Hematopoietic multipotent progenitor cell treated with erythropoietin and hydrocortisone succinate and interleukin-3 and kit ligand, for 15 days (in vitro differentiated cells): ENCODE measurements at regions not wholly inside any gene's neighbourhood (a gene's known extent, or its start where the extent isn't known, plus 50 kb on each side); places are given as distances from the start of the nearest gene placed in this dataset.
"Not testable (repeated sequence)": the region's sequence is repeated elsewhere in the genome, so short reads cannot be mapped to it uniquely, and the experiment has no call there.

ENCODE experiments used
- DNase-seq: peaks from one replicate; pipeline ENCODE4 v3.0.0-alpha.2; 2015; ENCODE audit warnings: low spot score

- no peak for DNase-seq
Measured at GRCh38 chr10:3955955-3956617, 171.1 kb upstream of the KLF6 start.

DNA sequence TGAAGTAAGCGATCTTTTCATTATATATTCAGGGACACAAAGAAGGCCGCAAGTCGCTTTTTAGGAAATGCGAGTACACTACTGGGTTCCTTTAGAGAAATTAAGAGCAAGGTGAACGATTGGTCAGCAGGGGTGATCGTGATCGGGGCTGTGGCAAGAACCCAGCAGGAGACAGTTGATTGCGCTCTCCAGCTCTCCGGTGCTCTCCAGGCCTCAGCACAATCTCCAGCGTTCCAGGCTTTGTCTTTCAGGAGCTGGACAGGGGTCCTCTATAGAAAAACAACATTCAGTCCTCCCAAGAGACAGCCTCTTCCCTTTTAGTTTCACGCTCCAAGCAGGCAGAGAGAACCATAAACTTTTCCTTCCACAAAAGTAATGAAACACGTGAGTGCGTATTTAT is 170.5 kb upstream of the KLF6 start:
- DNase-seq, result no peak

- DNase-seq, result no peak
Measured at GRCh38 chr10:3954615-3955014, 169.6 kb upstream of the KLF6 start.

GRCh38 chr10:3954007-3954406 is 169.0 kb upstream of the KLF6 start:
- not testable (repeated sequence) for DNase-seq

DNA sequence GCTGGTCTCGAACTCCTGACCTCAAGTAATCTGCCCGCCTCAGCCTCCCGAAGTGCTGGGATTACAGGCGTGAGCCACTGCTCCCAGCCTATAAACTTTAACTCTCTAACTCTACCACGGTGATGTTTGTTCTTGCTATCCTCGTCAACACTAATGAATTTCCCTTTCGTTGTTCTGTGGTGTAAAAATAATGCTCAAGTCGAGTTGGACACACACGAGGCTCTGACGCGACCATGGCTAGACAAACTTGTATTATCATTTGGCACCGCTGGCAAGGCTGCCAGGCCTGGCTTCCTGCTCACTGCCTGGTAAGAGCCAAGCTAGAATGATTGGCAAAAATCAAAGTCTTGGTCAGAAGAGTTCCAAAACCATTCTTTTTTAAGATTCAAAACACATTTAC is 167.0 kb upstream of the KLF6 start:
- no peak for DNase-seq

GRCh38 chr10:3950676-3951275 is 165.8 kb upstream of the KLF6 start:
- DNase-seq, result no peak

DNA sequence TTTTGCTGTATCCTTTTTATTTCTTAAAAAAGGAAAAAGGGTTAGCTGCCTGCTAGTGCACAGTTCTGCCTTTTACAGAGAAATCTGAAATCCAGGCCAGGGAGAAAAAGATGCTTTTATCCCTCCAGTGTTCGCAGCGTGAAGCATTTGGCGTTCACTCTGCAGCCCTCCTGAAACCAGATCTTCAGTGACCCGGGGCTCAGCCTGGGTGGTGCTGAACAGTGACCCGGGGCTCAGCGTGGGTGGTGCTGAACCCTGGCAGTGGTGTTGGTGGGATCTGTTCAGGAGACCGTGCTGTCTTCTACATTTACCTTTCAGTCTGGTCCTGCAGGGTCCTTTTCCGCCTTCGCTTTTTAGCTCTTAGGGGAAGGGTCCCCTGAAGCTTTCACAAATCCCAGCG is 164.7 kb upstream of the KLF6 start:
- no peak for DNase-seq

DNA sequence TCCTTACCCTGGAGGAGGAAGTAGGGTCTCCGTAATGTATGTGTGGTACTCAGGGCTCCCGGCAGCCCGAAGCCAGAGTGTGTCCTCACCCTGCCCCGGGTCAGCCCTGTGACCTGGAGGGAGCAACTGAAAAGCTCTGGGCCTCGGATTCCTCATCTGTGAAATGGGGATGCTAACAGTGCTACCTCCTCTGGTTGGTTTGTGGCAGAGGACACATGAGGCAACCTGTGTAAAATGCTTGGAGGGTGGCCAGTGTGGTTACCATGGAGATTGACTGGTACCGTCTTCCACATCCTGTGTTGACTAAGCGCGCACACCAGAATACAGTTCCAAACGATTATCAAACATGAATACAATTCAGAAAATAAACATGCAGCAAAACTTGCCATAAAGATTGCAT is 163.8 kb upstream of the KLF6 start:
- DNase-seq, result no peak

- no peak for DNase-seq
Measured at GRCh38 chr10:3946234-3947229, 161.5 kb upstream of the KLF6 start.

- no peak for DNase-seq
Measured at GRCh38 chr10:3945026-3945425, 160.0 kb upstream of the KLF6 start.

- no peak for DNase-seq
Measured at GRCh38 chr10:3944591-3944990, 159.6 kb upstream of the KLF6 start.

DNA sequence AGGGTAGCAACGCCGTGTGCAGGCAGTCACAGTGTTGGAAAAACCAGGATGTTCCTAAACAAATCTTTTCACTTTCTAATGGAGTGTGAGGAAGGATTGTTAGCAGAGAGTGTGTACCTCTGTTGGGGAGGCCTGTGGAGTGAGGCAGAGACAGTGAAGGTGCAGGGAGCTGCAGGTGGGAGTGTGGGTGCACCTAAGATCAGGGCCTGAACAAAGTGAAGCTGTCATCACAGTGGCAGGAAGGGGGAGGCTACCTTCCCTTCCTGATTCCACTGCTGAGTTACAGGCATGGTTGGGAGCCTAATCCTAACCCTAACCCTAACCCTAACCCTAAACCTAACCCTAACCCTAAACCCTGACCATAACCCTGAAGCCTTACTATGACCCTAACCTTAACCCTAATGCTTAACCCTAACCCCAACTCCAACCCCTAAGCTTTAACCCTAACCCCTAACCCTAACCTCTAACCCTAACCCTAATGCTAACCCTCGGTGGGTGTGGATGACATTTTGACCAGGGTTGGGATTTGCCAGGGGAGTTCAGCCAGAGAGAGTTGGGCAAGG is 158.8 kb upstream of the KLF6 start:
- no peak for DNase-seq

DNA sequence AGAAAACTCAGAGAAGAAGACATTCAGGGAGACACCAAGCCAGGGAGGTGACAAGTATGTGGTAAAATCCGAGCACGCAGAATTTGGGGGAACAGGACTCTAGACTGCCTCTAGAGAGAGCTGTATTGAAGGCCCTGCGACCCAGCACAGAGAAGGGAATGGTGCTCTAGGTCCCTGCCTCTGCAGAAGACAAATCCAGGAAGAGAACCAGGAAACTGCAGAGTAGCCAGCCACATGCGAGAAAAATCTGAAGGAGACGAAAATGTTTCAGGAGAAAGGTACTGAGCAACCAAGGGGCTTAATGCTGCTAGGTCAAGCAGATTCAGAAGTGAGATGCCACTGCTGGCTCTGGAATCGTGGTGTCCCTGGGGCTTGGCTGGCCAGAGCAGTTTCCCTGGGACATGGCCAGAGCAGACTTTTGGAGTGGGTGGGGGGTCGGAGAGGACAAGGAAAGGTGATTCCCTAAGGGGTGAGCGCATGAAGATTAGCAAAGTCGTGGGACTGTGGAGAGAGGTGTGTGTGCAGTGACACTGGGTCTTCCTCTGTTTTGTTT is 158.0 kb upstream of the KLF6 start:
- DNase-seq, result no peak

DNA sequence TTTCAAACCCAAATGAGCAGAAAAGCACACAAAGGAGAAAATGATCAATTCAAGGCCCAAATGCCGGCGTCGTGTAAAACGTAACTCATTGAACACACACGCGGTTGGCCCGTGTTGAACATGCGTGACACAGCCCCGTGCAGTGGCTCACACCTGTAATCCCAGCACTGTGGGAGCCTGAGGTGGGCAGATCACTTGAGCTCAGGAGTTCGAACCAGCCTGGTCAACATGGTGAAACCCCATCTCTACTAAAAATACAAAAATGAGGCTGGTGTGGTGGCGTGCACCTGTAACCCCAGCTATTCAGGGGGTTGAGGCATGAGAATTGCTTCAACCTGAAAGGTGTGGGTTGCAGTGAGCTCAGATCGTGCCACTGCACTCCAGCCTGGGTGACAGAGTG is 156.7 kb upstream of the KLF6 start:
- DNase-seq, result no peak

- DNase-seq, result no peak
Measured at GRCh38 chr10:3936422-3937040, 151.5 kb upstream of the KLF6 start.

GRCh38 chr10:3935933-3936359 is 150.9 kb upstream of the KLF6 start:
- DNase-seq, result no peak

GRCh38 chr10:3935141-3935540 is 150.1 kb upstream of the KLF6 start:
- no peak for DNase-seq

DNA sequence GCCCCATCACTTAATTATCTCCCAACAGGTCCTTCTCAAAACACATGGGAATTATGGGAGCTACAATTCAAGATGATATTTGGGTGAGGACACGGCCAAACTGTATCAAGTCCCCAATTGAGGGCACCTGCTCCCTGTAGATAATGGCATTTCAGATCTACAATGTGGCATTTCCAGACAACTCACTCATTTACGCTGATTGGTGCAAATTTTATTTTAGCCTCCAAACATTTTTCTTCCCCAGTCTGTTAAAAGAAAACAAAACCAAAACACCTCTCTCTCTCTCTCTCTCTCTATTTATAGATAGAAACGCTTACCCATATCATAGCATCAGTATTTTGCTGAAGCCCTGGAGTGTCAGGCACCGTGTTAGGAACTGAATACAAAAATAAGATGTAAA is 148.7 kb upstream of the KLF6 start:
- no peak for DNase-seq

DNA sequence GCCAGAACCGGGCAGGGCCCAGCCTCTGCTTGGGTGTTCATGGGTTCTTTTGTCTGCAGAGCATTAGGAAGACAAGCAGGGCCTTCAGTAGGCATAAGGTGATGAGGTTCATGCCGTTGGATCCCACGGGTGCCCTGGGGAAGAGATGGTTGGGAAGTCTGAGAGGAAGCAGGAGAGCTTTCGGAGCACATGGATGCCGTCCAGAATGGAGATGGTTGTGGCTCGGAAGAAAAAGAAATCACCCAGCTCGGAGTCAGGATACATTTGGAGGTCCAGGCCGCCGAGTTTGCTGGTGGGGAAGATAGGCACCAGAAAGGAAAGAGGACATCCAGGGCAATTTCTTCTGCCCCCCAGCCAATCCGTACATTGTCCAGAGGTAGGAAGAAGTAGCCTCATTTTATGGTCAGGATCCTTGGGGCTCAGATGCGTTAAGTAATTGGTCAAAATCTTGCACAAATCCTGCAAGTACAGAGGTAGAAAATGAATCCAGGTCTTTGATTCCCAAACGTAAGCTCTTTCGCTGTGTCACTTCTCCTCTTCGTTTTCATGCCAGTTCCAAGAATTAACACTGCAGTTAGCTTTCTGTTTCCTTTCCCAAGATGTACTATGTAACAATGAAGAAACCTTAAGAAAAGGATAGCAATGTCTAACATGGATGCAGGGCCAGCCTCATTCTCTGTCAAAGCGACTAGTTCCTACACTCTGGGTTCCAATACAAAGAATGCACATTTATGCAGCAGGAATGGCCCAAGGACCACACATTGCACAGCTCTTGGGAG is 147.8 kb upstream of the KLF6 start:
- DNase-seq, result no peak

GRCh38 chr10:3931901-3932300 is 146.9 kb upstream of the KLF6 start:
- DNase-seq, result no peak

- no peak for DNase-seq
Measured at GRCh38 chr10:3931224-3931623, 146.2 kb upstream of the KLF6 start.
